Neural crest cell (in vitro differentiated cells): ENCODE measurements at regions not wholly inside any gene's neighbourhood (a gene's known extent, or its start where the extent isn't known, plus 50 kb on each side); places are given as distances from the start of the nearest gene placed in this dataset.

Source experiments
- DNase-seq: peaks from one replicate; pipeline ENCODE4 v3.0.0; 2021; ENCODE audit warnings: low read depth, mixed read lengths, low spot score
- H3K27ac Mint-ChIP-seq: one replicate; pipeline ENCODE4 v1.8.0; 2021; ENCODE audit warnings: mild to moderate bottlenecking, mixed read lengths; ENCODE audit not compliant: unreplicated experiment
- H3K27me3 Mint-ChIP-seq: 2 replicates; pipeline ENCODE4 v1.8.0; 2021; ENCODE audit warnings: low read depth, mild to moderate bottlenecking, mixed read lengths
- H3K36me3 Mint-ChIP-seq: 2 replicates; pipeline ENCODE4 v1.8.0; 2021; ENCODE audit warnings: low read depth, mild to moderate bottlenecking, mixed read lengths
- H3K4me1 Mint-ChIP-seq: 2 replicates; pipeline ENCODE4 v1.8.0; 2021; ENCODE audit warnings: mixed read lengths
- H3K4me3 Mint-ChIP-seq: one replicate; pipeline ENCODE4 v1.8.0; 2021; ENCODE audit warnings: mild to moderate bottlenecking, mixed read lengths
- H3K9me3 Mint-ChIP-seq: 2 replicates; pipeline ENCODE4 v1.8.0; 2021; ENCODE audit warnings: mixed read lengths
- CTCF ChIP-seq: fragments of 200-600 bp; sonication (generic); conservative IDR thresholded peaks from 2 replicates; pipeline ENCODE4 v1.5.0; 2021; ENCODE audit warnings: antibody characterized with exemption, mild to moderate bottlenecking

- Mint-ChIP-seq H3K36me3 (no peaks in the 10 kb centered on the region), H3K4me3 (no peak overlapping the region), H3K27me3 (peaks cover 2% of the 10 kb centered on the region), H3K4me1 (no peaks in the 10 kb centered on the region), H3K27ac (no peak overlapping the region), H3K9me3 (no peaks in the 10 kb centered on the region)
- no peak for DNase-seq
- TF ChIP-seq CTCF, result no peak
These were observed 62.7 kb upstream of the CARD11 start for GRCh38 chr7:3106361-3106826.

- peaks cover 2% of the 10 kb centered on the region for H3K27me3 Mint-ChIP-seq
- H3K4me1 Mint-ChIP-seq, result no peaks in the 10 kb centered on the region
- no peak for TF ChIP-seq CTCF
- no peaks in the 10 kb centered on the region for H3K9me3 Mint-ChIP-seq
- no peak overlapping the region for H3K27ac Mint-ChIP-seq
- H3K4me3 Mint-ChIP-seq, result no peak overlapping the region
- no peaks in the 10 kb centered on the region for H3K36me3 Mint-ChIP-seq
- no peak for DNase-seq
These were observed 63.6 kb upstream of the CARD11 start for GRCh38 chr7:3107228-3107763.

GRCh38 chr7:3107889-3108570 lies 64.4 kb upstream of the CARD11 start:
- Mint-ChIP-seq H3K27ac (no peak overlapping the region), H3K27me3 (peaks cover 5% of the 10 kb centered on the region), H3K9me3 (no peaks in the 10 kb centered on the region), H3K4me3 (no peak overlapping the region), H3K36me3 (no peaks in the 10 kb centered on the region), H3K4me1 (no peaks in the 10 kb centered on the region)
- TF ChIP-seq CTCF, result no peak
- DNase-seq, result no peak

- H3K4me1 Mint-ChIP-seq, result no peaks in the 10 kb centered on the region
- no peak overlapping the region for H3K4me3 Mint-ChIP-seq
- H3K36me3 Mint-ChIP-seq, result no peaks in the 10 kb centered on the region
- no peak overlapping the region for H3K27ac Mint-ChIP-seq
- TF ChIP-seq CTCF, result no peak
- H3K27me3 Mint-ChIP-seq, result peaks cover 9% of the 10 kb centered on the region
- H3K9me3 Mint-ChIP-seq, result no peaks in the 10 kb centered on the region
- DNase-seq, result no peak
These were observed 65.7 kb upstream of the CARD11 start for GRCh38 chr7:3109311-3109915.

GRCh38 chr7:3112479-3113134 lies 68.9 kb upstream of the CARD11 start:
- H3K4me1 Mint-ChIP-seq, result no peaks in the 10 kb centered on the region
- H3K9me3 Mint-ChIP-seq, result no peaks in the 10 kb centered on the region
- TF ChIP-seq CTCF, result no peak
- H3K4me3 Mint-ChIP-seq, result no peak overlapping the region
- H3K27me3 Mint-ChIP-seq, result peaks cover 31% of the 10 kb centered on the region
- H3K36me3 Mint-ChIP-seq, result no peaks in the 10 kb centered on the region
- no peak overlapping the region for H3K27ac Mint-ChIP-seq
- no peak for DNase-seq
